ENCODE measurements at regions not wholly inside any gene's neighbourhood (a gene's known extent, or its start where the extent isn't known, plus 50 kb on each side); places are given as distances from the start of the nearest gene placed in this dataset.

DNA sequence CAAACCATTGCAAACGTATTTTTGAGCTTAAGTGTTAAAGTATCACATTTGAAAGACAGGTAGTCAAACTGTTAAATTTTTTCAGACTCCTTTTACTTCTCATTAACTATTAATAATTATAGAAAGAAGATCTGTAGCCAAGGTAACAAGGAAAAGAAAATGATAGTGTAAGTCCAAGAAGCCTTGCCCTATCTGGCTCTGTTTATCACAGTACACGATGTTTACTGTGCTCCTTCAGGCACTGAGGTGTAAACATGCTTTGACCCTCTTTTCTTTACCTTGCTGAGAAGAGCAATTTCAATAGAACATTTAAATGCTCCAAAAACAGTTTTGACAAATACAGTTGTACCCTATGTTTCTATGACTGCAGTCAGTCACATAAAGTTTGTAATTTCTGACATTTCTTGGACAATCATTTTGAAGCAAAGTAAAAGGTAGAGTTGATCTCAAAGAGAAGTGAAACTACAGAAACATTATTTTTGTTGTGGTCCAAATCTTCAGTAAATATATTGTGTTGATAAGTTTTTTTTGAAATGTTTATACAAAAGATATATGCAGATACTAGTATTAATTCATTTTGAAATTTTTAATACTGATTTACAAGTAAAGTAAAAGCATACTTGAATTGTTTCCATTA is 152.6 kb upstream of the KYNU start:
- TF ChIP-seq RARB (CRISPR knock-in tag; IDR thresholded peaks at IDR 0.05) (no peak), CHD2 (IDR thresholded peaks at IDR 0.05; ENCODE audit: low read length, partially characterized antibody) (no peak), HDAC2 (IDR thresholded peaks at IDR 0.05) (no peak), ZSCAN20 (CRISPR knock-in tag; IDR thresholded peaks at IDR 0.05) (no peak), EP300 (IDR thresholded peaks at IDR 0.05) (no peak), TFCP2L1 (CRISPR knock-in tag; IDR thresholded peaks at IDR 0.05) (no peak), MAZ (IDR thresholded peaks at IDR 0.05; ENCODE audit: borderline replicate concordance, low read depth, low read length) (no peak), EHMT2 (IDR thresholded peaks at IDR 0.05; ENCODE audit: low read depth) (no peak), POLR2A (IDR thresholded peaks at IDR 0.05; ENCODE audit: low read length) (no peak)
- TF ChIP-seq, protein P1, sequence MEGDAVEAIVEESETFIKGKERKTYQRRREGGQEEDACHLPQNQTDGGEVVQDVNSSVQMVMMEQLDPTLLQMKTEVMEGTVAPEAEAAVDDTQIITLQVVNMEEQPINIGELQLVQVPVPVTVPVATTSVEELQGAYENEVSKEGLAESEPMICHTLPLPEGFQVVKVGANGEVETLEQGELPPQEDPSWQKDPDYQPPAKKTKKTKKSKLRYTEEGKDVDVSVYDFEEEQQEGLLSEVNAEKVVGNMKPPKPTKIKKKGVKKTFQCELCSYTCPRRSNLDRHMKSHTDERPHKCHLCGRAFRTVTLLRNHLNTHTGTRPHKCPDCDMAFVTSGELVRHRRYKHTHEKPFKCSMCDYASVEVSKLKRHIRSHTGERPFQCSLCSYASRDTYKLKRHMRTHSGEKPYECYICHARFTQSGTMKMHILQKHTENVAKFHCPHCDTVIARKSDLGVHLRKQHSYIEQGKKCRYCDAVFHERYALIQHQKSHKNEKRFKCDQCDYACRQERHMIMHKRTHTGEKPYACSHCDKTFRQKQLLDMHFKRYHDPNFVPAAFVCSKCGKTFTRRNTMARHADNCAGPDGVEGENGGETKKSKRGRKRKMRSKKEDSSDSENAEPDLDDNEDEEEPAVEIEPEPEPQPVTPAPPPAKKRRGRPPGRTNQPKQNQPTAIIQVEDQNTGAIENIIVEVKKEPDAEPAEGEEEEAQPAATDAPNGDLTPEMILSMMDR (IDR thresholded peaks at IDR 0.05), result no peak
- TF ChIP-seq, protein P2, sequence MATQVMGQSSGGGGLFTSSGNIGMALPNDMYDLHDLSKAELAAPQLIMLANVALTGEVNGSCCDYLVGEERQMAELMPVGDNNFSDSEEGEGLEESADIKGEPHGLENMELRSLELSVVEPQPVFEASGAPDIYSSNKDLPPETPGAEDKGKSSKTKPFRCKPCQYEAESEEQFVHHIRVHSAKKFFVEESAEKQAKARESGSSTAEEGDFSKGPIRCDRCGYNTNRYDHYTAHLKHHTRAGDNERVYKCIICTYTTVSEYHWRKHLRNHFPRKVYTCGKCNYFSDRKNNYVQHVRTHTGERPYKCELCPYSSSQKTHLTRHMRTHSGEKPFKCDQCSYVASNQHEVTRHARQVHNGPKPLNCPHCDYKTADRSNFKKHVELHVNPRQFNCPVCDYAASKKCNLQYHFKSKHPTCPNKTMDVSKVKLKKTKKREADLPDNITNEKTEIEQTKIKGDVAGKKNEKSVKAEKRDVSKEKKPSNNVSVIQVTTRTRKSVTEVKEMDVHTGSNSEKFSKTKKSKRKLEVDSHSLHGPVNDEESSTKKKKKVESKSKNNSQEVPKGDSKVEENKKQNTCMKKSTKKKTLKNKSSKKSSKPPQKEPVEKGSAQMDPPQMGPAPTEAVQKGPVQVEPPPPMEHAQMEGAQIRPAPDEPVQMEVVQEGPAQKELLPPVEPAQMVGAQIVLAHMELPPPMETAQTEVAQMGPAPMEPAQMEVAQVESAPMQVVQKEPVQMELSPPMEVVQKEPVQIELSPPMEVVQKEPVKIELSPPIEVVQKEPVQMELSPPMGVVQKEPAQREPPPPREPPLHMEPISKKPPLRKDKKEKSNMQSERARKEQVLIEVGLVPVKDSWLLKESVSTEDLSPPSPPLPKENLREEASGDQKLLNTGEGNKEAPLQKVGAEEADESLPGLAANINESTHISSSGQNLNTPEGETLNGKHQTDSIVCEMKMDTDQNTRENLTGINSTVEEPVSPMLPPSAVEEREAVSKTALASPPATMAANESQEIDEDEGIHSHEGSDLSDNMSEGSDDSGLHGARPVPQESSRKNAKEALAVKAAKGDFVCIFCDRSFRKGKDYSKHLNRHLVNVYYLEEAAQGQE (IDR thresholded peaks at IDR 0.05), result no peak
- TF ChIP-seq, protein P3, sequence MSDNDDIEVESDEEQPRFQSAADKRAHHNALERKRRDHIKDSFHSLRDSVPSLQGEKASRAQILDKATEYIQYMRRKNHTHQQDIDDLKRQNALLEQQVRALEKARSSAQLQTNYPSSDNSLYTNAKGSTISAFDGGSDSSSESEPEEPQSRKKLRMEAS (IDR thresholded peaks at IDR 0.05), result no peak

All from A549 (cell line).